K562 (cell line): ENCODE measurements at regions not wholly inside any gene's neighbourhood (a gene's known extent, or its start where the extent isn't known, plus 50 kb on each side); places are given as distances from the start of the nearest gene placed in this dataset.
A peak's percentile ranks its signal among the peaks of the same experiment; 100 is the strongest.

Source experiments
- NELFE ChIP-seq: IDR thresholded peaks from 2 replicates; pipeline ENCODE4 v1.6.1; 2011; ENCODE audit warnings: mild to moderate bottlenecking; ENCODE audit not compliant: insufficient read depth, insufficient read length
- NR2F6 ChIP-seq: fragments of 450-650 bp; formaldehyde crosslinking; IDR thresholded peaks from 2 replicates; pipeline ENCODE4 v1.4.0; 2020; ENCODE audit warnings: mild to moderate bottlenecking
- NUFIP1 ChIP-seq: fragments of 450-650 bp; IDR thresholded peaks from 2 replicates; pipeline ENCODE4 v1.6.1; 2018; ENCODE audit not compliant: partially characterized antibody
- RAD51 ChIP-seq: fragments of 450-650 bp; IDR thresholded peaks from 2 replicates; pipeline ENCODE4 v1.7.1; 2016; ENCODE audit warnings: low read depth, mild to moderate bottlenecking, borderline replicate concordance
- SMAD2 ChIP-seq: fragments of 150-350 bp; IDR thresholded peaks from 2 replicates; pipeline ENCODE4 v1.6.1; 2014; ENCODE audit warnings: low read depth, mild to moderate bottlenecking, low read length
- SRSF9 ChIP-seq: fragments of 200-400 bp; formaldehyde crosslinking; IDR thresholded peaks from 2 replicates; pipeline ENCODE4 v1.6.1; 2017; ENCODE audit warnings: low read depth, low read length, borderline replicate concordance
- ZNF444 ChIP-seq: fragments of 250-450 bp; sonication (Bioruptor Pico); IDR thresholded peaks from 2 replicates; pipeline ENCODE4 v1.4.0; 2020; ENCODE audit warnings: mild to moderate bottlenecking, moderate library complexity
- ZNF696 ChIP-seq: fragments of 250-450 bp; sonication (Bioruptor Pico); conservative IDR thresholded peaks from 2 replicates; pipeline ENCODE4 v1.4.0; 2020; ENCODE audit warnings: mild to moderate bottlenecking, moderate library complexity
- TF ChIP-seq, protein P1 (sequence below): fragments of 450-650 bp; IDR thresholded peaks from 2 replicates; pipeline ENCODE4 v1.6.1; 2016
- TF ChIP-seq, protein P2 (sequence below): fragments of 450-650 bp; IDR thresholded peaks from 2 replicates; pipeline ENCODE4 v1.6.1; 2016; ENCODE audit warnings: low read depth
- TF ChIP-seq, protein P3 (sequence below): fragments of 250-450 bp; sonication (Bioruptor Pico); IDR thresholded peaks from 2 replicates; pipeline ENCODE4 v1.4.0; 2020
- TF ChIP-seq, protein P4 (sequence below): fragments of 250-450 bp; sonication (Bioruptor Pico); IDR thresholded peaks from 2 replicates; pipeline ENCODE4 v1.5.0; 2020; ENCODE audit warnings: mild to moderate bottlenecking

DNA sequence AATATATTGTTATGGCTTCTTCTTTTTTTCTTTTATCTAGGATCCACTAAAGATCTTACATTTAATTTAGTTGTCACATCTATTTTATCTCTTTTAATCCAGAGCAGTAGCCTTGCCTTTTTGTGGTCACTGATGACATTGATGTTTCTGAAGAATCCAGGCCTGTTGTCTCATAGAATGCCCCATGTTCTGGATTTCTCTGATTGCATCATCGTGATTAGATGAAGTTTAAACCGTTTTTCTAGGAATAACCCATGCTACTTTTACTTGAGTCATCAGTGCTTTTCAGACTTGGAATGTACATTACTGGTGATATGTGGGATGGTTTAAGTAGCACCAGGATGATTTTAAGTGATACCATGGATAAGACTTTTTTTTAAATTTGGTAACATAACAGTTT, 106.4 kb upstream of the CES5A start (continued):
- TF ChIP-seq, protein P1, sequence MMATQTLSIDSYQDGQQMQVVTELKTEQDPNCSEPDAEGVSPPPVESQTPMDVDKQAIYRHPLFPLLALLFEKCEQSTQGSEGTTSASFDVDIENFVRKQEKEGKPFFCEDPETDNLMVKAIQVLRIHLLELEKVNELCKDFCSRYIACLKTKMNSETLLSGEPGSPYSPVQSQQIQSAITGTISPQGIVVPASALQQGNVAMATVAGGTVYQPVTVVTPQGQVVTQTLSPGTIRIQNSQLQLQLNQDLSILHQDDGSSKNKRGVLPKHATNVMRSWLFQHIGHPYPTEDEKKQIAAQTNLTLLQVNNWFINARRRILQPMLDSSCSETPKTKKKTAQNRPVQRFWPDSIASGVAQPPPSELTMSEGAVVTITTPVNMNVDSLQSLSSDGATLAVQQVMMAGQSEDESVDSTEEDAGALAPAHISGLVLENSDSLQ: peak; percentile 48; the same call in 1 of the 2 replicates
- TF ChIP-seq SRSF9 (no peak), ZNF696 (CRISPR knock-in tag) (no peak), NR2F6 (CRISPR knock-in tag) (no peak), NELFE (no peak), ZNF444 (CRISPR knock-in tag) (no peak), RAD51 (no peak), SMAD2 (no peak), NUFIP1 (no peak)
- TF ChIP-seq, protein P2, sequence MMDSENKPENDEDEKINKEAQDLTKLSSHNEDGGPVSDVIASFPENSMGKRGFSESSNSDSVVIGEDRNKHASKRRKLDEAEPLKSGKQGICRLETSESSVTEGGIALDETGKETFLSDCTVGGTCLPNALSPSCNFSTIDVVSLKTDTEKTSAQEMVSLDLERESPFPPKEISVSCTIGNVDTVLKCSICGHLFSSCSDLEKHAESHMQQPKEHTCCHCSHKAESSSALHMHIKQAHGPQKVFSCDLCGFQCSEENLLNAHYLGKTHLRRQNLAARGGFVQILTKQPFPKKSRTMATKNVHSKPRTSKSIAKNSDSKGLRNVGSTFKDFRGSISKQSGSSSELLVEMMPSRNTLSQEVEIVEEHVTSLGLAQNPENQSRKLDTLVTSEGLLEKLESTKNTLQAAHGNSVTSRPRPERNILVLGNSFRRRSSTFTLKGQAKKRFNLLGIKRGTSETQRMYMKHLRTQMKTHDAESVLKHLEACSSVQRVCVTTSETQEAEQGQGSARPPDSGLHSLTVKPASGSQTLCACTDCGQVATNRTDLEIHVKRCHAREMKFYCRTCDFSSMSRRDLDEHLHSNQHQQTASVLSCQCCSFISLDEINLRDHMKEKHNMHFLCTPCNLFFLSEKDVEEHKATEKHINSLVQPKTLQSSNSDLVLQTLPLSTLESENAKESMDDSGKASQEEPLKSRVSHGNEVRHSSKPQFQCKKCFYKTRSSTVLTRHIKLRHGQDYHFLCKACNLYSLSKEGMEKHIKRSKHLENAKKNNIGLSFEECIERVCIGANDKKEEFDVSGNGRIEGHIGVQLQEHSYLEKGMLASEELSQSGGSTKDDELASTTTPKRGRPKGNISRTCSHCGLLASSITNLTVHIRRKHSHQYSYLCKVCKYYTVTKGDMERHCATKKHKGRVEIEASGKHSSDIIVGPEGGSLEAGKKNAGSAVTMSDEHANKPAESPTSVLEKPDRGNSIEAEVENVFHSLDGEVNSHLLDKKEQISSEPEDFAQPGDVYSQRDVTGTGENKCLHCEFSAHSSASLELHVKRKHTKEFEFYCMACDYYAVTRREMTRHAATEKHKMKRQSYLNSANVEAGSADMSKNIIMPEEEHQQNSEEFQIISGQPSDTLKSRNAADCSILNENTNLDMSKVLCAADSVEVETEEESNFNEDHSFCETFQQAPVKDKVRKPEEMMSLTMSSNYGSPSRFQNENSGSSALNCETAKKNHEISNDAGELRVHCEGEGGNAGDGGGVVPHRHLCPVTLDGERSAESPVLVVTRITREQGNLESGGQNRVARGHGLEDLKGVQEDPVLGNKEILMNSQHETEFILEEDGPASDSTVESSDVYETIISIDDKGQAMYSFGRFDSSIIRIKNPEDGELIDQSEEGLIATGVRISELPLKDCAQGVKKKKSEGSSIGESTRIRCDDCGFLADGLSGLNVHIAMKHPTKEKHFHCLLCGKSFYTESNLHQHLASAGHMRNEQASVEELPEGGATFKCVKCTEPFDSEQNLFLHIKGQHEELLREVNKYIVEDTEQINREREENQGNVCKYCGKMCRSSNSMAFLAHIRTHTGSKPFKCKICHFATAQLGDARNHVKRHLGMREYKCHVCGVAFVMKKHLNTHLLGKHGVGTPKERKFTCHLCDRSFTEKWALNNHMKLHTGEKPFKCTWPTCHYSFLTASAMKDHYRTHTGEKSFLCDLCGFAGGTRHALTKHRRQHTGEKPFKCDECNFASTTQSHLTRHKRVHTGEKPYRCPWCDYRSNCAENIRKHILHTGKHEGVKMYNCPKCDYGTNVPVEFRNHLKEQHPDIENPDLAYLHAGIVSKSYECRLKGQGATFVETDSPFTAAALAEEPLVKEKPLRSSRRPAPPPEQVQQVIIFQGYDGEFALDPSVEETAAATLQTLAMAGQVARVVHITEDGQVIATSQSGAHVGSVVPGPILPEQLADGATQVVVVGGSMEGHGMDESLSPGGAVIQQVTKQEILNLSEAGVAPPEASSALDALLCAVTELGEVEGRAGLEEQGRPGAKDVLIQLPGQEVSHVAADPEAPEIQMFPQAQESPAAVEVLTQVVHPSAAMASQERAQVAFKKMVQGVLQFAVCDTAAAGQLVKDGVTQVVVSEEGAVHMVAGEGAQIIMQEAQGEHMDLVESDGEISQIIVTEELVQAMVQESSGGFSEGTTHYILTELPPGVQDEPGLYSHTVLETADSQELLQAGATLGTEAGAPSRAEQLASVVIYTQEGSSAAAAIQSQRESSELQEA: no peak
- TF ChIP-seq, protein P3, sequence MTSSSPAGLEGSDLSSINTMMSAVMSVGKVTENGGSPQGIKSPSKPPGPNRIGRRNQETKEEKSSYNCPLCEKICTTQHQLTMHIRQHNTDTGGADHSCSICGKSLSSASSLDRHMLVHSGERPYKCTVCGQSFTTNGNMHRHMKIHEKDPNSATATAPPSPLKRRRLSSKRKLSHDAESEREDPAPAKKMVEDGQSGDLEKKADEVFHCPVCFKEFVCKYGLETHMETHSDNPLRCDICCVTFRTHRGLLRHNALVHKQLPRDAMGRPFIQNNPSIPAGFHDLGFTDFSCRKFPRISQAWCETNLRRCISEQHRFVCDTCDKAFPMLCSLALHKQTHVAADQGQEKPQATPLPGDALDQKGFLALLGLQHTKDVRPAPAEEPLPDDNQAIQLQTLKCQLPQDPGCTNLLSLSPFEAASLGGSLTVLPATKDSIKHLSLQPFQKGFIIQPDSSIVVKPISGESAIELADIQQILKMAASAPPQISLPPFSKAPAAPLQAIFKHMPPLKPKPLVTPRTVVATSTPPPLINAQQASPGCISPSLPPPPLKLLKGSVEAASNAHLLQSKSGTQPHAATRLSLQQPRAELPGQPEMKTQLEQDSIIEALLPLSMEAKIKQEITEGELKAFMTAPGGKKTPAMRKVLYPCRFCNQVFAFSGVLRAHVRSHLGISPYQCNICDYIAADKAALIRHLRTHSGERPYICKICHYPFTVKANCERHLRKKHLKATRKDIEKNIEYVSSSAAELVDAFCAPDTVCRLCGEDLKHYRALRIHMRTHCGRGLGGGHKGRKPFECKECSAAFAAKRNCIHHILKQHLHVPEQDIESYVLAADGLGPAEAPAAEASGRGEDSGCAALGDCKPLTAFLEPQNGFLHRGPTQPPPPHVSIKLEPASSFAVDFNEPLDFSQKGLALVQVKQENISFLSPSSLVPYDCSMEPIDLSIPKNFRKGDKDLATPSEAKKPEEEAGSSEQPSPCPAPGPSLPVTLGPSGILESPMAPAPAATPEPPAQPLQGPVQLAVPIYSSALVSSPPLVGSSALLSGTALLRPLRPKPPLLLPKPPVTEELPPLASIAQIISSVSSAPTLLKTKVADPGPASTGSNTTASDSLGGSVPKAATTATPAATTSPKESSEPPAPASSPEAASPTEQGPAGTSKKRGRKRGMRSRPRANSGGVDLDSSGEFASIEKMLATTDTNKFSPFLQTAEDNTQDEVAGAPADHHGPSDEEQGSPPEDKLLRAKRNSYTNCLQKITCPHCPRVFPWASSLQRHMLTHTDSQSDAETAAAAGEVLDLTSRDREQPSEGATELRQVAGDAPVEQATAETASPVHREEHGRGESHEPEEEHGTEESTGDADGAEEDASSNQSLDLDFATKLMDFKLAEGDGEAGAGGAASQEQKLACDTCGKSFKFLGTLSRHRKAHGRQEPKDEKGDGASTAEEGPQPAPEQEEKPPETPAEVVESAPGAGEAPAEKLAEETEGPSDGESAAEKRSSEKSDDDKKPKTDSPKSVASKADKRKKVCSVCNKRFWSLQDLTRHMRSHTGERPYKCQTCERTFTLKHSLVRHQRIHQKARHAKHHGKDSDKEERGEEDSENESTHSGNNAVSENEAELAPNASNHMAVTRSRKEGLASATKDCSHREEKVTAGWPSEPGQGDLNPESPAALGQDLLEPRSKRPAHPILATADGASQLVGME (CRISPR knock-in tag): 0 out of 2 replicates have a peak, but pooled peaks have one; percentile 31
- TF ChIP-seq, protein P4, sequence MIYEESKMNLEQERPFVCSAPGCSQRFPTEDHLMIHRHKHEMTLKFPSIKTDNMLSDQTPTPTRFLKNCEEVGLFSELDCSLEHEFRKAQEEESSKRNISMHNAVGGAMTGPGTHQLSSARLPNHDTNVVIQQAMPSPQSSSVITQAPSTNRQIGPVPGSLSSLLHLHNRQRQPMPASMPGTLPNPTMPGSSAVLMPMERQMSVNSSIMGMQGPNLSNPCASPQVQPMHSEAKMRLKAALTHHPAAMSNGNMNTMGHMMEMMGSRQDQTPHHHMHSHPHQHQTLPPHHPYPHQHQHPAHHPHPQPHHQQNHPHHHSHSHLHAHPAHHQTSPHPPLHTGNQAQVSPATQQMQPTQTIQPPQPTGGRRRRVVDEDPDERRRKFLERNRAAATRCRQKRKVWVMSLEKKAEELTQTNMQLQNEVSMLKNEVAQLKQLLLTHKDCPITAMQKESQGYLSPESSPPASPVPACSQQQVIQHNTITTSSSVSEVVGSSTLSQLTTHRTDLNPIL (CRISPR knock-in tag): no peak
